ENCODE measurements at regions not wholly inside any gene's neighbourhood (a gene's known extent, or its start where the extent isn't known, plus 50 kb on each side); places are given as distances from the start of the nearest gene placed in this dataset.

DNA sequence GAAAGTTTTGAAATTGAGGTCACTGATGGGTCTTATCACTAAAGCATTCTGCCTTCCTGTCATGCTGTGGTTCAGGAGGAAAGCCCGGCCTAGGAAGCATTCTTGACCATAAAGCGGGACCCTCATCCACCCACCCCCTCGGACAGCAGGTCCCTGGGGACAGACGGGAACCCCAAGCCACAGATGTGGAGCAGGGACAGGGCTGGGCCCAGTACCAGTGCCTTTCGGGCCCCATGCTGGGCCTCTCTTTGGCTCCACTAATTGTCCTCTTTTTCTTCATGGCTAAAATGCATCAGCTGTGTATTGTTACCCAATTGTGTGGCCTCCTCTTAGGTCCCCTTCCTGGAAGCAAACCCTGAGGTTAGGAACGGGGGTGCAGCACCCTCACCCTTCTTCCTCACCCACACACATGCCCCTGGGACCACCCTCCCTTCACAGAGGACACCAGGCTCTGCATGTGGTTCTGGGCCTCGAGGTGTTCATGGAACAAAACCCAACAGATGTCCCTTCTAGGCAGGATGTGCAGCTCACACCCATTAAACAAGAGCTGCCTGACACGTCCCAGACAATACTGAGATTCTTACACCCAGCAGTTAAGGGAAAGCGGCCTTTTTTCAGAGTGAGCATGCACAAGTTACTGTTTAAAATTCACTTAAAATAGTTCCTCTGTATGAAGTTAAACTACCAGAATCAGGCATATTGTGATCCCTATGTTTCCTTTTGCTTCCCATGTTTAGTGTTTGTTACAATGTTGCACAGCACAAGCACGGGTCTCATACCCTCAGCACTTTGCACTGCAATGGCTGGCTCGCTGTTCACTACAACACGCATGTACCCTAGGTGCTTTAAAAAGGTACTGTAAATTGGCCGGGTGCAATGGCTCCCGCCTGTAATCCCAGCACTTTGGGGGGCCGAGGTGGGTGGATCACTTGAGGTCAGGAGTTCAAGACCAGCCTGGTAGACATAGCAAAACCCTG is 807.6 kb downstream of the BRD1 start:
- TF ChIP-seq CTCF (conservative IDR thresholded peaks at IDR 0.05; ENCODE audit: low read length) (no peak), EZH2phosphoT487 (IDR thresholded peaks at IDR 0.05; ENCODE audit: borderline replicate concordance) (no peak)
